ENCODE measurements at regions not wholly inside any gene's neighbourhood (a gene's known extent, or its start where the extent isn't known, plus 50 kb on each side); places are given as distances from the start of the nearest gene placed in this dataset.

GRCh38 chr12:5343711-5344110 is 88.2 kb upstream of the NTF3 start:
- no peak for TF ChIP-seq CTCF (IDR thresholded peaks at IDR 0.05)
- H3K4me1 Mint-ChIP-seq (ENCODE audit: low read depth): no peaks in the 10 kb centered on the region
- no peak for DNase-seq

GRCh38 chr12:5344131-5344530 is 87.8 kb upstream of the NTF3 start:
- TF ChIP-seq CTCF (IDR thresholded peaks at IDR 0.05): no peak
- no peak for DNase-seq
- Mint-ChIP-seq H3K27ac (no peak overlapping the region), H3K9me3 (no peaks in the 10 kb centered on the region), H3K4me3 (no peak overlapping the region), H3K27me3 (ENCODE audit: insufficient read depth) (peaks cover 10% of the 10 kb centered on the region), H3K4me1 (ENCODE audit: low read depth) (no peaks in the 10 kb centered on the region), H3K36me3 (ENCODE audit: low read depth) (no peaks in the 10 kb centered on the region)

More at GRCh38 chr12:5343711-5344110, 88.2 kb upstream of the NTF3 start:
- Mint-ChIP-seq H3K9me3 (no peaks in the 10 kb centered on the region), H3K27ac (no peak overlapping the region), H3K36me3 (ENCODE audit: low read depth) (no peaks in the 10 kb centered on the region), H3K4me3 (no peak overlapping the region), H3K27me3 (ENCODE audit: insufficient read depth) (peaks cover 10% of the 10 kb centered on the region)

GRCh38 chr12:5345534-5345933 is 86.4 kb upstream of the NTF3 start:
- no peak for TF ChIP-seq CTCF (IDR thresholded peaks at IDR 0.05)
- Mint-ChIP-seq H3K27ac (no peak overlapping the region), H3K4me3 (no peak overlapping the region), H3K36me3 (ENCODE audit: low read depth) (no peaks in the 10 kb centered on the region), H3K27me3 (ENCODE audit: insufficient read depth) (peaks cover 7% of the 10 kb centered on the region), H3K9me3 (no peaks in the 10 kb centered on the region), H3K4me1 (ENCODE audit: low read depth) (no peaks in the 10 kb centered on the region)
- no peak for DNase-seq

- H3K9me3 Mint-ChIP-seq: peaks cover under 1% of the 10 kb centered on the region; the same call in 1 of the 2 replicates
- H3K27ac Mint-ChIP-seq: no peak overlapping the region
- H3K4me3 Mint-ChIP-seq: no peak overlapping the region
- no peaks in the 10 kb centered on the region for H3K36me3 Mint-ChIP-seq (ENCODE audit: low read depth)
- no peak for TF ChIP-seq CTCF (IDR thresholded peaks at IDR 0.05)
- peaks cover 7% of the 10 kb centered on the region for H3K27me3 Mint-ChIP-seq (ENCODE audit: insufficient read depth)
- H3K4me1 Mint-ChIP-seq (ENCODE audit: low read depth): no peaks in the 10 kb centered on the region
- no peak for DNase-seq
These were observed 83.9 kb upstream of the NTF3 start for GRCh38 chr12:5348057-5348456.

GRCh38 chr12:5348491-5348890 is 83.4 kb upstream of the NTF3 start:
- Mint-ChIP-seq H3K27ac (no peak overlapping the region), H3K9me3 (peaks cover 5% of the 10 kb centered on the region; the same call in 1 of the 2 replicates), H3K4me3 (no peak overlapping the region), H3K27me3 (ENCODE audit: insufficient read depth) (peaks cover 7% of the 10 kb centered on the region), H3K4me1 (ENCODE audit: low read depth) (no peaks in the 10 kb centered on the region), H3K36me3 (ENCODE audit: low read depth) (no peaks in the 10 kb centered on the region)
- TF ChIP-seq CTCF (IDR thresholded peaks at IDR 0.05): no peak
- no peak for DNase-seq
